ENCODE measurements at regions not wholly inside any gene's neighbourhood (a gene's known extent, or its start where the extent isn't known, plus 50 kb on each side); places are given as distances from the start of the nearest gene placed in this dataset.

DNA sequence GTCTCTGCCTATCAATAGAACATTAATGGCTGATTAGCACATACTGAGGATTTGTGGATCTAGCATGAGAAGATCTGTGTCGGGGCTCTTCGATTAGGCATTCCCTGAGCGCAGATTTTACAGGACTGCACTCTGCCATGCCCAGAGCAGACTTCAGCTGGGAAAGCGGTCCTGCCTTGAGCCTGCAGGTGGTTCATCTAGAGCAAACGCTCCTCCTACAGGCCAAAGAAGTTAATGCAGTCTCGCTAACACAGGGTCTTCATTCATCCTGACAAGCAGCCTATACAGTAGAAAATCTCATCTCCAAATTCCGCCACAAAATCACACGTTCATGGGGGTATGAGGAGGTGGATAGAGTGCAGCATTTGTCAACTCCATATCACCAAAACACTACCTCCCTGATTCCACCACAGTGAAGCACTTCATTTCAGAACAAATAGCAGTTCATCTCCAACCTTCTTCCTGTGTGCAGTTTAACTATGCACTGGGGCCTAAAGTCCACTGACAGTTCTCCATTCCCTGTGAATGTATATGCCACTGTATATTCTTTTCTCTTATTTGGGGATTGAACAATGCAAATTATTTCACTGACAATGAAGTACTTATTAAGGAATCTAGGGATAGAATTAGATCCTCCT, 405.8 kb downstream of the IGSF11 start:
- Histone ChIP-seq H3K4me1 (ENCODE audit: low read length) (no peaks in the 10 kb centered on the region), H3K36me3 (replicated peaks; ENCODE audit: insufficient read depth, low read length) (no peaks in the 10 kb centered on the region), H3K27me3 (replicated peaks; ENCODE audit: insufficient read depth, low read length) (no peaks in the 10 kb centered on the region), H3K4me3 (ENCODE audit: low read length) (no peak overlapping the region), H3K9me3 (replicated peaks; ENCODE audit: insufficient read depth, low read length) (no peaks in the 10 kb centered on the region), H3K27ac (ENCODE audit: low read length) (no peak overlapping the region), H3K9ac (ENCODE audit: low read length) (no peak overlapping the region), H4K20me1 (ENCODE audit: insufficient read depth, low read length) (no peaks in the 10 kb centered on the region), H3F3A (ENCODE audit: insufficient read depth, low read length) (no peaks in the 10 kb centered on the region), H3K9me2 (replicated peaks; ENCODE audit: insufficient read depth, low read length) (no peaks in the 10 kb centered on the region), H3K79me2 (ENCODE audit: low read length) (no peaks in the 10 kb centered on the region), H2AFZ (ENCODE audit: low read length) (no peak overlapping the region), H3K4me2 (ENCODE audit: low read depth, low read length) (no peak overlapping the region)
- TF ChIP-seq EZH2phosphoT487 (IDR thresholded peaks at IDR 0.05; ENCODE audit: low read length), result no peak
- TF ChIP-seq, protein P1, sequence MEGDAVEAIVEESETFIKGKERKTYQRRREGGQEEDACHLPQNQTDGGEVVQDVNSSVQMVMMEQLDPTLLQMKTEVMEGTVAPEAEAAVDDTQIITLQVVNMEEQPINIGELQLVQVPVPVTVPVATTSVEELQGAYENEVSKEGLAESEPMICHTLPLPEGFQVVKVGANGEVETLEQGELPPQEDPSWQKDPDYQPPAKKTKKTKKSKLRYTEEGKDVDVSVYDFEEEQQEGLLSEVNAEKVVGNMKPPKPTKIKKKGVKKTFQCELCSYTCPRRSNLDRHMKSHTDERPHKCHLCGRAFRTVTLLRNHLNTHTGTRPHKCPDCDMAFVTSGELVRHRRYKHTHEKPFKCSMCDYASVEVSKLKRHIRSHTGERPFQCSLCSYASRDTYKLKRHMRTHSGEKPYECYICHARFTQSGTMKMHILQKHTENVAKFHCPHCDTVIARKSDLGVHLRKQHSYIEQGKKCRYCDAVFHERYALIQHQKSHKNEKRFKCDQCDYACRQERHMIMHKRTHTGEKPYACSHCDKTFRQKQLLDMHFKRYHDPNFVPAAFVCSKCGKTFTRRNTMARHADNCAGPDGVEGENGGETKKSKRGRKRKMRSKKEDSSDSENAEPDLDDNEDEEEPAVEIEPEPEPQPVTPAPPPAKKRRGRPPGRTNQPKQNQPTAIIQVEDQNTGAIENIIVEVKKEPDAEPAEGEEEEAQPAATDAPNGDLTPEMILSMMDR (IDR thresholded peaks at IDR 0.05; ENCODE audit: low read length), result peak; percentile 83
- peak; percentile 67 for DNase-seq

GRCh38 chr3:118629821-118630220, 404.8 kb downstream of the IGSF11 start:
- Histone ChIP-seq H3K27ac (ENCODE audit: low read length) (no peak overlapping the region), H3K36me3 (replicated peaks; ENCODE audit: insufficient read depth, low read length) (no peaks in the 10 kb centered on the region), H3F3A (ENCODE audit: insufficient read depth, low read length) (no peaks in the 10 kb centered on the region), H3K4me1 (ENCODE audit: low read length) (no peaks in the 10 kb centered on the region), H3K9me3 (replicated peaks; ENCODE audit: insufficient read depth, low read length) (no peaks in the 10 kb centered on the region), H3K27me3 (replicated peaks; ENCODE audit: insufficient read depth, low read length) (no peaks in the 10 kb centered on the region), H3K4me2 (ENCODE audit: low read depth, low read length) (no peak overlapping the region), H3K9me2 (replicated peaks; ENCODE audit: insufficient read depth, low read length) (no peaks in the 10 kb centered on the region), H4K20me1 (ENCODE audit: insufficient read depth, low read length) (no peaks in the 10 kb centered on the region), H3K4me3 (ENCODE audit: low read length) (no peak overlapping the region), H3K79me2 (ENCODE audit: low read length) (no peaks in the 10 kb centered on the region), H3K9ac (ENCODE audit: low read length) (no peak overlapping the region), H2AFZ (ENCODE audit: low read length) (no peak overlapping the region)
- TF ChIP-seq EZH2phosphoT487 (IDR thresholded peaks at IDR 0.05; ENCODE audit: low read length) (no peak), EZH2 (optimal IDR thresholded peaks at IDR 0.05; ENCODE audit: low read depth, low read length) (no peak)
- TF ChIP-seq, protein P1 (IDR thresholded peaks at IDR 0.05; ENCODE audit: low read length), result no peak
- no peak for DNase-seq

GRCh38 chr3:118635711-118636110, 398.9 kb downstream of the IGSF11 start:
- no peak overlapping the region for H3K9ac ChIP-seq (ENCODE audit: low read length)
- no peaks in the 10 kb centered on the region for H3K4me1 ChIP-seq (ENCODE audit: low read length)
- no peaks in the 10 kb centered on the region for H4K20me1 ChIP-seq (ENCODE audit: insufficient read depth, low read length)
- no peaks in the 10 kb centered on the region for H3K9me2 ChIP-seq (replicated peaks; ENCODE audit: insufficient read depth, low read length)
- no peak overlapping the region for H3K4me2 ChIP-seq (ENCODE audit: low read depth, low read length)
- no peaks in the 10 kb centered on the region for H3K79me2 ChIP-seq (ENCODE audit: low read length)
- no peaks in the 10 kb centered on the region for H3K27me3 ChIP-seq (replicated peaks; ENCODE audit: insufficient read depth, low read length)
- no peak for DNase-seq
- no peaks in the 10 kb centered on the region for H3K9me3 ChIP-seq (replicated peaks; ENCODE audit: insufficient read depth, low read length)
- TF ChIP-seq EZH2 (optimal IDR thresholded peaks at IDR 0.05; ENCODE audit: low read depth, low read length), result no peak
- TF ChIP-seq, protein P1 (IDR thresholded peaks at IDR 0.05; ENCODE audit: low read length), result no peak
- no peak for TF ChIP-seq EZH2phosphoT487 (IDR thresholded peaks at IDR 0.05; ENCODE audit: low read length)
- no peak overlapping the region for H3K4me3 ChIP-seq (ENCODE audit: low read length)
- H3K27ac ChIP-seq (ENCODE audit: low read length), result no peak overlapping the region
- H3K36me3 ChIP-seq (replicated peaks; ENCODE audit: insufficient read depth, low read length), result no peaks in the 10 kb centered on the region
- no peaks in the 10 kb centered on the region for H3F3A ChIP-seq (ENCODE audit: insufficient read depth, low read length)
- no peak overlapping the region for H2AFZ ChIP-seq (ENCODE audit: low read length)

Data from MM.1S (cell line).